ENCODE measurements at regions not wholly inside any gene's neighbourhood (a gene's known extent, or its start where the extent isn't known, plus 50 kb on each side); places are given as distances from the start of the nearest gene placed in this dataset.

- WGBS, 2 donors, result 92 to 96% methylated on average over 2 of the region's 2 CpGs
- no peak overlapping the region for H3K4me3 ChIP-seq
- TF ChIP-seq POLR2A (IDR thresholded peaks at IDR 0.05), result no peak
- TF ChIP-seq CTCF (IDR thresholded peaks at IDR 0.05), result no peak
- intact Hi-C loops (cut with DNase I; ENCODE audit: low total_unique reads), result no loop called here
- H3K27ac ChIP-seq, result no peak overlapping the region
- H3K9me3 ChIP-seq, result no peaks in the 10 kb centered on the region
- DNase-seq, result no peak
- H3K27me3 ChIP-seq, result no peaks in the 10 kb centered on the region
- H3K36me3 ChIP-seq (ENCODE audit: low read depth, missing control alignments), result no peaks in the 10 kb centered on the region
- no peaks in the 10 kb centered on the region for H3K4me1 ChIP-seq
Measured at GRCh38 chr18:38606841-38607240, 1041.2 kb upstream of the CELF4 start.

GRCh38 chr18:38602341-38602740, 1036.7 kb upstream of the CELF4 start:
- Histone ChIP-seq H3K4me3 (no peak overlapping the region), H3K27ac (no peak overlapping the region), H3K27me3 (no peaks in the 10 kb centered on the region), H3K36me3 (ENCODE audit: low read depth, missing control alignments) (no peaks in the 10 kb centered on the region), H3K4me1 (no peaks in the 10 kb centered on the region), H3K9me3 (no peaks in the 10 kb centered on the region)
- TF ChIP-seq CTCF (IDR thresholded peaks at IDR 0.05) (no peak), POLR2A (IDR thresholded peaks at IDR 0.05) (no peak)
- intact Hi-C loops (cut with DNase I; ENCODE audit: low total_unique reads), result no loop called here
- DNase-seq, result no peak

GRCh38 chr18:38587571-38587970, 1022.0 kb upstream of the CELF4 start:
- intact Hi-C loops (cut with DNase I; ENCODE audit: low total_unique reads), result loop anchor here (10.0 kb wide), 1 partner anchor 1013 kb away; no protein-coding TSS in a partner anchor

GRCh38 chr18:38586327-38586726, 1020.7 kb upstream of the CELF4 start:
- intact Hi-C loops (cut with DNase I; ENCODE audit: low total_unique reads), result loop anchor here (10.0 kb wide), 1 partner anchor 1012 kb away; no protein-coding TSS in a partner anchor
- no peaks in the 10 kb centered on the region for H3K36me3 ChIP-seq (ENCODE audit: low read depth, missing control alignments)
- DNase-seq, result no peak
- 31 to 64% methylated on average over 2 of the region's 2 CpGs for WGBS, 2 donors
- H3K9me3 ChIP-seq, result no peaks in the 10 kb centered on the region
- H3K4me1 ChIP-seq, result no peaks in the 10 kb centered on the region
- no peak overlapping the region for H3K4me3 ChIP-seq
- TF ChIP-seq POLR2A (IDR thresholded peaks at IDR 0.05) (no peak), CTCF (IDR thresholded peaks at IDR 0.05) (no peak)
- no peaks in the 10 kb centered on the region for H3K27me3 ChIP-seq
- H3K27ac ChIP-seq, result no peak overlapping the region

More at GRCh38 chr18:38587571-38587970, 1022.0 kb upstream of the CELF4 start:
- no peaks in the 10 kb centered on the region for H3K36me3 ChIP-seq (ENCODE audit: low read depth, missing control alignments)
- H3K4me3 ChIP-seq, result no peak overlapping the region
- no peaks in the 10 kb centered on the region for H3K27me3 ChIP-seq
- DNase-seq, result no peak
- H3K9me3 ChIP-seq, result no peaks in the 10 kb centered on the region
- no peak for TF ChIP-seq POLR2A (IDR thresholded peaks at IDR 0.05)
- TF ChIP-seq CTCF (IDR thresholded peaks at IDR 0.05), result no peak
- no peaks in the 10 kb centered on the region for H3K4me1 ChIP-seq
- no peak overlapping the region for H3K27ac ChIP-seq
- WGBS, 2 donors, result 67 to 90% methylated on average over 1 of the region's 1 CpG

GRCh38 chr18:38579764-38580163, 1014.2 kb upstream of the CELF4 start:
- H3K27ac ChIP-seq, result no peak overlapping the region
- H3K27me3 ChIP-seq, result no peaks in the 10 kb centered on the region
- no peaks in the 10 kb centered on the region for H3K36me3 ChIP-seq (ENCODE audit: low read depth, missing control alignments)
- no peaks in the 10 kb centered on the region for H3K9me3 ChIP-seq
- H3K4me1 ChIP-seq, result no peaks in the 10 kb centered on the region
- no peak for TF ChIP-seq POLR2A (IDR thresholded peaks at IDR 0.05)
- TF ChIP-seq CTCF (IDR thresholded peaks at IDR 0.05), result no peak
- H3K4me3 ChIP-seq, result no peak overlapping the region
- intact Hi-C loops (cut with DNase I; ENCODE audit: low total_unique reads), result loop anchor here (10.0 kb wide), 1 partner anchor 1005 kb away; no protein-coding TSS in a partner anchor
- WGBS, 2 donors, result 30 to 43% methylated on average over 1 of the region's 1 CpG
- DNase-seq, result no peak

All from testis (tissue), 2 donors.